SJSA1 (cell line): ENCODE measurements at regions not wholly inside any gene's neighbourhood (a gene's known extent, or its start where the extent isn't known, plus 50 kb on each side); places are given as distances from the start of the nearest gene placed in this dataset.

Experiments
- DNase-seq, 2 experiments: peaks; one replicate each; pipeline ENCODE4 v3.0.0-alpha.2; 2015 to 2020; ENCODE audit warnings: low spot score in 2 of 2, low read depth in 1 of 2
- H3K27ac ChIP-seq: fragments of 250-450 bp; sonication (Bioruptor Pico); 2 replicates; pipeline ENCODE4 v1.5.1; 2020; ENCODE audit warnings: mild to moderate bottlenecking, moderate library complexity
- H3K27me3 ChIP-seq: fragments of 250-450 bp; sonication (Bioruptor Pico); replicated peaks from 2 replicates; pipeline ENCODE4 v1.5.1; 2020; ENCODE audit warnings: mild to moderate bottlenecking, moderate library complexity
- H3K36me3 ChIP-seq: fragments of 250-450 bp; sonication (Bioruptor Pico); 2 replicates; pipeline ENCODE4 v1.5.1; 2020; ENCODE audit warnings: mild to moderate bottlenecking
- H3K4me1 ChIP-seq: fragments of 250-450 bp; sonication (Bioruptor Pico); replicated peaks from 2 replicates; pipeline ENCODE4 v1.6.1; 2021; ENCODE audit warnings: mild to moderate bottlenecking
- H3K4me3 ChIP-seq: fragments of 250-450 bp; sonication (Bioruptor Pico); 2 replicates; pipeline ENCODE4 v1.5.1; 2020; ENCODE audit warnings: mild to moderate bottlenecking
- H3K9me3 ChIP-seq: fragments of 250-450 bp; sonication (Bioruptor Pico); replicated peaks from 2 replicates; pipeline ENCODE4 v1.5.1; 2020; ENCODE audit warnings: mild to moderate bottlenecking

- H3K36me3 ChIP-seq: no peaks in the 10 kb centered on the region
- no peak for DNase-seq
- H3K4me1 ChIP-seq: 0 out of 2 replicates have a peak, but pooled peaks cover 5% of the 10 kb centered on the region
- no peaks in the 10 kb centered on the region for H3K9me3 ChIP-seq
- H3K27ac ChIP-seq: no peak overlapping the region
- no peak overlapping the region for H3K4me3 ChIP-seq
- H3K27me3 ChIP-seq: no peaks in the 10 kb centered on the region; the same call in 1 of the 2 replicates
Measured at GRCh38 chr1:101290922-101291561, 54.2 kb downstream of the S1PR1 start.

- H3K4me1 ChIP-seq: 0 out of 2 replicates have a peak, but pooled peaks cover 5% of the 10 kb centered on the region
- no peak overlapping the region for H3K4me3 ChIP-seq
- H3K36me3 ChIP-seq: no peaks in the 10 kb centered on the region
- no peak for DNase-seq
- H3K27ac ChIP-seq: no peak overlapping the region
- H3K9me3 ChIP-seq: no peaks in the 10 kb centered on the region
- H3K27me3 ChIP-seq: no peaks in the 10 kb centered on the region; the same call in 1 of the 2 replicates
Measured at GRCh38 chr1:101291562-101292380, 55.0 kb downstream of the S1PR1 start.

GRCh38 chr1:101293461-101294051 lies 56.7 kb downstream of the S1PR1 start:
- Histone ChIP-seq H3K27me3 (no peaks in the 10 kb centered on the region; the same call in 1 of the 2 replicates), H3K36me3 (no peaks in the 10 kb centered on the region), H3K4me1 (0 out of 2 replicates have a peak, but pooled peaks cover 5% of the 10 kb centered on the region), H3K27ac (no peak overlapping the region), H3K9me3 (no peaks in the 10 kb centered on the region), H3K4me3 (no peak overlapping the region)
- DNase-seq: peak in 1 of 2 experiments; percentile 3

GRCh38 chr1:101295209-101295608 lies 58.4 kb downstream of the S1PR1 start:
- no peak for DNase-seq
- no peak overlapping the region for H3K27ac ChIP-seq
- no peaks in the 10 kb centered on the region for H3K9me3 ChIP-seq
- no peaks in the 10 kb centered on the region for H3K4me1 ChIP-seq
- H3K36me3 ChIP-seq: no peaks in the 10 kb centered on the region
- no peak overlapping the region for H3K4me3 ChIP-seq
- H3K27me3 ChIP-seq: no peaks in the 10 kb centered on the region; the same call in 1 of the 2 replicates

GRCh38 chr1:101298663-101299062 lies 61.8 kb downstream of the S1PR1 start:
- DNase-seq: no peak
- no peaks in the 10 kb centered on the region for H3K9me3 ChIP-seq
- peaks cover 8% of the 10 kb centered on the region; the same call in 1 of the 2 replicates for H3K4me1 ChIP-seq
- H3K27ac ChIP-seq: no peak overlapping the region
- no peaks in the 10 kb centered on the region for H3K36me3 ChIP-seq
- H3K27me3 ChIP-seq: no peaks in the 10 kb centered on the region
- H3K4me3 ChIP-seq: no peak overlapping the region

GRCh38 chr1:101299141-101299540 lies 62.3 kb downstream of the S1PR1 start:
- no peaks in the 10 kb centered on the region for H3K27me3 ChIP-seq
- no peak overlapping the region for H3K4me3 ChIP-seq
- no peak overlapping the region for H3K27ac ChIP-seq
- no peaks in the 10 kb centered on the region for H3K36me3 ChIP-seq
- peaks cover 8% of the 10 kb centered on the region; the same call in 1 of the 2 replicates for H3K4me1 ChIP-seq
- H3K9me3 ChIP-seq: no peaks in the 10 kb centered on the region
- no peak for DNase-seq

GRCh38 chr1:101299710-101300109 lies 62.9 kb downstream of the S1PR1 start:
- H3K27me3 ChIP-seq: no peaks in the 10 kb centered on the region
- H3K27ac ChIP-seq: no peak overlapping the region
- H3K36me3 ChIP-seq: no peaks in the 10 kb centered on the region
- DNase-seq: no peak
- peaks cover 8% of the 10 kb centered on the region; the same call in 1 of the 2 replicates for H3K4me1 ChIP-seq
- no peaks in the 10 kb centered on the region for H3K9me3 ChIP-seq
- H3K4me3 ChIP-seq: no peak overlapping the region

- Histone ChIP-seq H3K27me3 (no peaks in the 10 kb centered on the region), H3K4me3 (no peak overlapping the region), H3K9me3 (no peaks in the 10 kb centered on the region), H3K27ac (no peak overlapping the region), H3K36me3 (no peaks in the 10 kb centered on the region), H3K4me1 (peaks cover 8% of the 10 kb centered on the region; the same call in 1 of the 2 replicates)
- no peak for DNase-seq
Measured at GRCh38 chr1:101300916-101301315, 64.1 kb downstream of the S1PR1 start.

- Histone ChIP-seq H3K4me3 (no peak overlapping the region), H3K4me1 (peaks cover 8% of the 10 kb centered on the region; the same call in 1 of the 2 replicates), H3K27me3 (no peaks in the 10 kb centered on the region), H3K36me3 (no peaks in the 10 kb centered on the region), H3K27ac (no peak overlapping the region), H3K9me3 (no peaks in the 10 kb centered on the region)
- no peak for DNase-seq
Measured at GRCh38 chr1:101301446-101302057, 64.7 kb downstream of the S1PR1 start.

- Histone ChIP-seq H3K4me3 (no peak overlapping the region), H3K4me1 (peaks cover 8% of the 10 kb centered on the region; the same call in 1 of the 2 replicates), H3K9me3 (no peaks in the 10 kb centered on the region), H3K36me3 (no peaks in the 10 kb centered on the region), H3K27ac (no peak overlapping the region), H3K27me3 (no peaks in the 10 kb centered on the region)
- peak in 1 of 2 experiments; percentile 11 for DNase-seq
Measured at GRCh38 chr1:101302831-101303511, 66.2 kb downstream of the S1PR1 start.

- Histone ChIP-seq H3K9me3 (no peaks in the 10 kb centered on the region), H3K4me1 (peaks cover 9% of the 10 kb centered on the region; the same call in 1 of the 2 replicates), H3K27ac (no peak overlapping the region), H3K36me3 (no peaks in the 10 kb centered on the region), H3K4me3 (no peak overlapping the region), H3K27me3 (no peaks in the 10 kb centered on the region)
- DNase-seq: no peak
Measured at GRCh38 chr1:101307985-101308689, 71.3 kb downstream of the S1PR1 start.

- H3K4me1 ChIP-seq: 0 out of 2 replicates have a peak, but pooled peaks cover 7% of the 10 kb centered on the region
- no peaks in the 10 kb centered on the region for H3K9me3 ChIP-seq
- H3K36me3 ChIP-seq: no peaks in the 10 kb centered on the region
- DNase-seq: no peak
- H3K4me3 ChIP-seq: no peak overlapping the region
- H3K27me3 ChIP-seq: no peaks in the 10 kb centered on the region
- H3K27ac ChIP-seq: no peak overlapping the region
Measured at GRCh38 chr1:101308935-101309333, 72.1 kb downstream of the S1PR1 start.
